ENCODE measurements at regions not wholly inside any gene's neighbourhood (a gene's known extent, or its start where the extent isn't known, plus 50 kb on each side); places are given as distances from the start of the nearest gene placed in this dataset.

GRCh38 chr4:24010573-24010972 lies 120.7 kb upstream of the PPARGC1A start:
- TF ChIP-seq CTCF (conservative IDR thresholded peaks at IDR 0.05; ENCODE audit: low read length) (no peak), EZH2phosphoT487 (IDR thresholded peaks at IDR 0.05; ENCODE audit: borderline replicate concordance, low read depth, low read length) (no peak)
- ChIA-PET CTCF (ENCODE audit: unreplicated experiment) (no interaction called here), POLR2A (no interaction called here)
- Histone ChIP-seq H4K20me1 (ENCODE audit: insufficient read depth, low read length) (no peaks in the 10 kb centered on the region), H3K4me1 (ENCODE audit: insufficient read depth, low read length, poor library complexity, severe bottlenecking) (no peaks in the 10 kb centered on the region), H3K9me3 (ENCODE audit: low read length) (no peaks in the 10 kb centered on the region), H3K9me2 (ENCODE audit: insufficient read depth, low read length) (no peaks in the 10 kb centered on the region), H3K36me3 (ENCODE audit: insufficient read depth, low read length) (no peaks in the 10 kb centered on the region), H2AFZ (ENCODE audit: low read length) (no peak overlapping the region), H3K27ac (ENCODE audit: low read depth, low read length, poor library complexity, severe bottlenecking) (no peak overlapping the region), H3K79me2 (ENCODE audit: insufficient read depth, low read depth, low read length) (no peaks in the 10 kb centered on the region), H3K4me3 (ENCODE audit: low read depth, low read length, poor library complexity, severe bottlenecking) (no peak overlapping the region), H3K4me2 (ENCODE audit: low read length) (no peak overlapping the region)
- no TSS peak for BruUV-seq (replicated peaks)
- intact Hi-C loops (cut with micrococcal nuclease; ENCODE audit: unreplicated experiment) = no loop called here
- no peak for DNase-seq (ENCODE audit: low spot score)

GRCh38 chr4:24007860-24008261 lies 118.0 kb upstream of the PPARGC1A start:
- H3K36me3 ChIP-seq (ENCODE audit: insufficient read depth, low read length) = no peaks in the 10 kb centered on the region
- no peaks in the 10 kb centered on the region for H4K20me1 ChIP-seq (ENCODE audit: insufficient read depth, low read length)
- ChIA-PET CTCF (ENCODE audit: unreplicated experiment) (no interaction called here), POLR2A (interaction anchor here (1.6 kb wide), 1 partner anchor 16 kb away, joined by 5 read pairs; no protein-coding TSS in a partner anchor)
- no peaks in the 10 kb centered on the region for H3K4me1 ChIP-seq (ENCODE audit: insufficient read depth, low read length, poor library complexity, severe bottlenecking)
- BruUV-seq (replicated peaks) = no TSS peak
- DNase-seq (ENCODE audit: low spot score) = no peak
- no peak overlapping the region for H3K4me3 ChIP-seq (ENCODE audit: low read depth, low read length, poor library complexity, severe bottlenecking)
- H3K27ac ChIP-seq (ENCODE audit: low read depth, low read length, poor library complexity, severe bottlenecking) = no peak overlapping the region
- TF ChIP-seq EZH2phosphoT487 (IDR thresholded peaks at IDR 0.05; ENCODE audit: borderline replicate concordance, low read depth, low read length) = no peak
- TF ChIP-seq CTCF (conservative IDR thresholded peaks at IDR 0.05; ENCODE audit: low read length) = no peak
- H2AFZ ChIP-seq (ENCODE audit: low read length) = no peak overlapping the region
- intact Hi-C loops (cut with micrococcal nuclease; ENCODE audit: unreplicated experiment) = no loop called here
- H3K79me2 ChIP-seq (ENCODE audit: insufficient read depth, low read depth, low read length) = no peaks in the 10 kb centered on the region
- H3K9me2 ChIP-seq (ENCODE audit: insufficient read depth, low read length) = no peaks in the 10 kb centered on the region
- H3K9me3 ChIP-seq (ENCODE audit: low read length) = no peaks in the 10 kb centered on the region
- H3K4me2 ChIP-seq (ENCODE audit: low read length) = no peak overlapping the region

- H3K36me3 ChIP-seq (ENCODE audit: insufficient read depth, low read length) = no peaks in the 10 kb centered on the region
- no peak for TF ChIP-seq CTCF (conservative IDR thresholded peaks at IDR 0.05; ENCODE audit: low read length)
- no peak for TF ChIP-seq EZH2phosphoT487 (IDR thresholded peaks at IDR 0.05; ENCODE audit: borderline replicate concordance, low read depth, low read length)
- no peaks in the 10 kb centered on the region for H3K9me3 ChIP-seq (ENCODE audit: low read length)
- H3K4me2 ChIP-seq (ENCODE audit: low read length) = no peak overlapping the region
- CTCF ChIA-PET (ENCODE audit: unreplicated experiment) = no interaction called here
- POLR2A ChIA-PET = interaction anchor here (0.5 to 1.8 kb wide), 3 partner anchors 12 to 152 kb away, joined by 3 to 8 read pairs (median 3); no protein-coding TSS in a partner anchor
- H2AFZ ChIP-seq (ENCODE audit: low read length) = no peak overlapping the region
- no peaks in the 10 kb centered on the region for H3K4me1 ChIP-seq (ENCODE audit: insufficient read depth, low read length, poor library complexity, severe bottlenecking)
- intact Hi-C loops (cut with micrococcal nuclease; ENCODE audit: unreplicated experiment) = no loop called here
- H3K9me2 ChIP-seq (ENCODE audit: insufficient read depth, low read length) = no peaks in the 10 kb centered on the region
- no peak overlapping the region for H3K27ac ChIP-seq (ENCODE audit: low read depth, low read length, poor library complexity, severe bottlenecking)
- no peak for DNase-seq (ENCODE audit: low spot score)
- no peaks in the 10 kb centered on the region for H4K20me1 ChIP-seq (ENCODE audit: insufficient read depth, low read length)
- no peak overlapping the region for H3K4me3 ChIP-seq (ENCODE audit: low read depth, low read length, poor library complexity, severe bottlenecking)
- BruUV-seq (replicated peaks) = no TSS peak
- H3K79me2 ChIP-seq (ENCODE audit: insufficient read depth, low read depth, low read length) = no peaks in the 10 kb centered on the region
These were observed 116.4 kb upstream of the PPARGC1A start for GRCh38 chr4:24006269-24006668.
